K562 (cell line): ENCODE measurements at regions not wholly inside any gene's neighbourhood (a gene's known extent, or its start where the extent isn't known, plus 50 kb on each side); places are given as distances from the start of the nearest gene placed in this dataset.

ENCODE experiments used
- ATAC-seq: fragments of 200-7000 bp; cut with Tn5 transposase; 3 replicates; pipeline ENCODE4 v1.9.1; 2020; ENCODE audit warnings: moderate library complexity
- BruUV-seq: library from RNA; stranded (reverse); fragments of 400-500 nt; replicated peaks from 2 replicates; lab custom pipeline; 2021; lab: Mats Ljungman, UMichigan
- CTCF ChIA-PET: fragments of 300-600 bp; formaldehyde crosslinking; extraction: SDS; loops from one replicate; lab custom pipeline; 2021; ENCODE audit warnings: low intra/inter-chr PET ratio; lab: Yijun Ruan, JAX
- POLR2A ChIA-PET: fragments of 300-600, 350-650 bp; sonication (Branson Sonifier 250); formaldehyde crosslinking; extraction: SDS; loops from one replicate; lab custom pipeline; 2021; ENCODE audit warnings: antibody characterized with exemption, inconsistent platforms; lab: Yijun Ruan, JAX
- DNase-seq, 4 experiments: peaks; one replicate each; pipeline versions ENCODE4 v3.0.0 to v3.0.0-alpha.2; 2011 to 2018; ENCODE audit warnings: low spot score in 3 of 4, mixed read lengths in 3 of 4; ENCODE audit errors: extremely low read depth in 1 of 4
- FAIRE-seq: peaks from 2 replicates; lab custom pipeline; 2011; peaks lifted over from hg19 to GRCh38; lab: Jason Lieb, UNC
- H2AFZ ChIP-seq: 2 replicates; pipeline ENCODE4 v1.6.0; 2011; ENCODE audit warnings: low read depth, low read length, control low read depth, inconsistent platforms
- H3K27ac ChIP-seq: fragments of 200-600 bp; 3 replicates; pipeline ENCODE4 v1.8.0; 2011; ENCODE audit warnings: low read depth, mild to moderate bottlenecking, control low read depth, inconsistent platforms, low read length, moderate library complexity, mixed read lengths; ENCODE audit errors: extremely low read depth
- H3K27me3 ChIP-seq, 2 experiments: fragments of 300-600 bp in 1 of 2; 2 replicates in 1 of 2; 3 replicates in 1 of 2; pipeline versions ENCODE4 v1.6.0 to v1.8.0; 2011; ENCODE audit warnings: inconsistent platforms in 2 of 2, low read length in 2 of 2, mild to moderate bottlenecking in 1 of 2, mixed read lengths in 1 of 2, moderate library complexity in 1 of 2; ENCODE audit not compliant: control insufficient read depth in 2 of 2, insufficient read depth in 2 of 2
- H3K36me3 ChIP-seq: fragments of 300-600 bp; 3 replicates; pipeline ENCODE4 v1.8.0; 2011; ENCODE audit warnings: mild to moderate bottlenecking, low read length, inconsistent platforms; ENCODE audit not compliant: control insufficient read depth, insufficient read depth
- H3K4me1 ChIP-seq, 2 experiments: fragments of 200-600 bp in 1 of 2; replicated peaks in 1 of 2; 2 replicates in 1 of 2; 3 replicates in 1 of 2; pipeline versions ENCODE4 v1.5.1 to v1.8.0; 2011; ENCODE audit warnings: inconsistent platforms in 2 of 2, low read length in 2 of 2, mild to moderate bottlenecking in 1 of 2, mixed read lengths in 1 of 2, moderate library complexity in 1 of 2; ENCODE audit not compliant: control insufficient read depth in 2 of 2, insufficient read depth in 2 of 2
- H3K4me2 ChIP-seq: 2 replicates; pipeline ENCODE4 v1.6.1; 2011; ENCODE audit warnings: low read length, control low read depth, inconsistent platforms, mixed read lengths; ENCODE audit not compliant: insufficient read depth
- H3K4me3 ChIP-seq: fragments of 200-600 bp; sonication (generic), shearing (Covaris generic); 2 replicates; pipeline ENCODE4 v1.5.1; 2016; ENCODE audit warnings: control low read depth, inconsistent platforms
- H3K79me2 ChIP-seq: fragments of 200-600 bp; 3 replicates; pipeline ENCODE4 v1.8.0; 2011; ENCODE audit warnings: low read length, inconsistent platforms; ENCODE audit not compliant: control insufficient read depth, insufficient read depth
- H3K9ac ChIP-seq, 2 experiments: 2 replicates each; pipeline versions ENCODE4 v1.6.0 to v1.6.1; 2011; ENCODE audit warnings: low read depth in 2 of 2, low read length in 2 of 2, control low read depth in 1 of 2, inconsistent platforms in 1 of 2, mild to moderate bottlenecking in 1 of 2, mixed read lengths in 1 of 2; ENCODE audit not compliant: insufficient read depth in 1 of 2
- H3K9me1 ChIP-seq: one replicate; pipeline ENCODE4 v1.6.0; 2011; ENCODE audit warnings: inconsistent platforms, mild to moderate bottlenecking, low read length, moderate library complexity; ENCODE audit not compliant: control insufficient read depth, insufficient read depth
- H3K9me3 ChIP-seq: replicated peaks from 2 replicates; pipeline ENCODE4 v1.5.1; 2011; ENCODE audit warnings: low read depth, low read length, inconsistent platforms; ENCODE audit not compliant: control insufficient read depth, insufficient read depth
- H4K20me1 ChIP-seq: replicated peaks from 2 replicates; pipeline ENCODE4 v1.6.1; 2011; ENCODE audit warnings: low read length, inconsistent platforms, mixed read lengths; ENCODE audit not compliant: control insufficient read depth, insufficient read depth
- BCOR ChIP-seq: fragments of 450-650 bp; IDR thresholded peaks from 2 replicates; pipeline ENCODE4 v1.6.1; 2016
- BRD9 ChIP-seq: fragments of 450-650 bp; IDR thresholded peaks from 2 replicates; pipeline ENCODE4 v1.6.1; 2018; ENCODE audit warnings: low read depth; ENCODE audit not compliant: partially characterized antibody
- DMBX1 ChIP-seq: fragments of 250-450 bp; sonication (Bioruptor Pico); IDR thresholded peaks from 2 replicates; pipeline ENCODE4 v1.8.0; 2022; ENCODE audit warnings: inconsistent platforms, mild to moderate bottlenecking, moderate library complexity, borderline replicate concordance
- GATA2 ChIP-seq: sonication (generic); formaldehyde crosslinking; IDR thresholded peaks from 2 replicates; pipeline ENCODE4 v1.4.0; 2020; ENCODE audit warnings: mild to moderate bottlenecking, missing genetic modification reagents
- KDM4B ChIP-seq, 2 experiments: fragments of 450-650 bp in 1 of 2; sonication (generic) in 1 of 2; IDR thresholded peaks; 2 replicates each; pipeline ENCODE4 v1.6.1; 2016 to 2017; ENCODE audit warnings: borderline replicate concordance in 2 of 2, antibody characterized with exemption in 1 of 2, low read depth in 1 of 2, mild to moderate bottlenecking in 1 of 2
- KHSRP ChIP-seq: fragments of 450-650 bp; IDR thresholded peaks from 2 replicates; pipeline ENCODE4 v1.6.1; 2017
- KLF6 ChIP-seq: fragments of 250-450 bp; sonication (Bioruptor Pico); IDR thresholded peaks from 2 replicates; pipeline ENCODE4 v1.4.0; 2020; ENCODE audit warnings: mild to moderate bottlenecking, moderate library complexity, borderline replicate concordance
- MECOM ChIP-seq: fragments of 250-450 bp; sonication (Bioruptor Pico); IDR thresholded peaks from 2 replicates; pipeline ENCODE4 v1.8.0; 2022; ENCODE audit warnings: inconsistent platforms
- RFX1 ChIP-seq: fragments of 450-650 bp; IDR thresholded peaks from 2 replicates; pipeline ENCODE4 v1.6.1; 2016; ENCODE audit warnings: mild to moderate bottlenecking, moderate library complexity
- SMARCC2 ChIP-seq: fragments of 450-650 bp; IDR thresholded peaks from 2 replicates; pipeline ENCODE4 v1.6.1; 2017; ENCODE audit warnings: antibody characterized with exemption, moderate library complexity, mild to moderate bottlenecking, low read depth
- ZBTB1 ChIP-seq: sonication (generic); formaldehyde crosslinking; IDR thresholded peaks from 2 replicates; pipeline ENCODE4 v1.8.1; 2023; ENCODE audit warnings: missing genetic modification reagents, low read depth, mild to moderate bottlenecking, borderline replicate concordance
- ZBTB11 ChIP-seq, 3 experiments: fragments of 200-800 bp in 1 of 3; fragments of 250-450 bp in 1 of 3; fragments of 450-650 bp in 1 of 3; sonication (Bioruptor Pico) in 1 of 3; sonication (Bioruptor generic) in 1 of 3; formaldehyde crosslinking in 1 of 3; IDR thresholded peaks; 2 replicates each; pipeline versions ENCODE4 v1.6.1 to v1.8.0; 2016 to 2022; ENCODE audit warnings: mild to moderate bottlenecking in 2 of 3, missing genetic modification characterization in 2 of 3, missing compliant biosample characterization in 1 of 3, moderate library complexity in 1 of 3
- ZNF224 ChIP-seq: sonication (generic); formaldehyde crosslinking; IDR thresholded peaks from 2 replicates; pipeline ENCODE4 v1.8.0; 2022; ENCODE audit warnings: mild to moderate bottlenecking, missing genetic modification reagents
- ZNF507 ChIP-seq: conservative IDR thresholded peaks from 2 replicates; pipeline ENCODE4 v1.6.1; 2017; ENCODE audit warnings: missing genetic modification characterization, missing compliant biosample characterization
- ZNF592 ChIP-seq: fragments of 450-650 bp; IDR thresholded peaks from 2 replicates; pipeline ENCODE4 v1.6.1; 2017; ENCODE audit warnings: antibody characterized with exemption, mild to moderate bottlenecking
- ZNF699 ChIP-seq: fragments of 250-450 bp; sonication (Bioruptor Pico); IDR thresholded peaks from 2 replicates; pipeline ENCODE4 v1.8.0; 2021; ENCODE audit warnings: mild to moderate bottlenecking, moderate library complexity; ENCODE audit not compliant: insufficient replicate concordance
- WGBS: fragments of 100-300 bp; shearing (Covaris generic); methylation state at CpG from one replicate; pipeline ENCODE4 v1.1.6; 2016; ENCODE audit warnings: low coverage, mixed read lengths; ENCODE audit not compliant: insufficient coverage; ENCODE audit errors: missing lambda C conversion rate; 5-methylcytosine and 5-hydroxymethylcytosine counted together
- in situ Hi-C: fragments of 300-500 bp; cut with MboI; formaldehyde crosslinking; loops from 4 replicates; pipeline ENCODE4 v1.15.0; 2018; ENCODE audit warnings: inconsistent platforms, mixed read lengths
- intact Hi-C: fragments of 100-400 bp; cut with micrococcal nuclease; formaldehyde crosslinking; loops from 2 replicates; pipeline ENCODE4 v1.14.2; 2022

GRCh38 chr5:104914536-104915070 is 1352.0 kb upstream of the NUDT12 start:
- FAIRE-seq: no peak
- Histone ChIP-seq H3K79me2 (no peaks in the 10 kb centered on the region), H3K36me3 (no peaks in the 10 kb centered on the region), H4K20me1 (no peaks in the 10 kb centered on the region), H3K9ac (no peak overlapping the region), H2AFZ (no peak overlapping the region), H3K4me1 (no peaks in the 10 kb centered on the region), H3K4me3 (no peak overlapping the region), H3K27me3 (no peaks in the 10 kb centered on the region), H3K9me1 (no peaks in the 10 kb centered on the region), H3K4me2 (no peak overlapping the region), H3K27ac (no peak overlapping the region), H3K9me3 (no peaks in the 10 kb centered on the region)
- ChIA-PET CTCF (no interaction called here), POLR2A (no interaction called here)
- ATAC-seq: no peak
- no peak for DNase-seq
- 0% methylated on average over 2 of the region's 2 CpGs for WGBS
- no TSS peak for BruUV-seq
- in situ Hi-C loops: no loop called here
- TF ChIP-seq BRD9 (no peak), SMARCC2 (no peak), ZNF507 (no peak), BCOR (no peak), ZBTB1 (CRISPR knock-in tag) (no peak), ZNF592 (no peak), MECOM (CRISPR knock-in tag) (no peak), KHSRP (no peak), KLF6 (CRISPR knock-in tag) (no peak), ZBTB11 (CRISPR knock-in tag; IDR thresholded peaks at IDR 0.05) (no peak), RFX1 (no peak), DMBX1 (CRISPR knock-in tag) (no peak), ZNF224 (CRISPR knock-in tag) (no peak), ZNF699 (CRISPR knock-in tag) (no peak), GATA2 (CRISPR knock-in tag) (no peak), KDM4B (IDR thresholded peaks at IDR 0.05; ENCODE audit: borderline replicate concordance in 2 of 2, low read depth in 1 of 2) (no peak)
- TF ChIP-seq, all 486 proteins: peak for 0
- intact Hi-C loops: no loop called here
